ENCODE measurements at regions not wholly inside any gene's neighbourhood (a gene's known extent, or its start where the extent isn't known, plus 50 kb on each side); places are given as distances from the start of the nearest gene placed in this dataset.

DNA sequence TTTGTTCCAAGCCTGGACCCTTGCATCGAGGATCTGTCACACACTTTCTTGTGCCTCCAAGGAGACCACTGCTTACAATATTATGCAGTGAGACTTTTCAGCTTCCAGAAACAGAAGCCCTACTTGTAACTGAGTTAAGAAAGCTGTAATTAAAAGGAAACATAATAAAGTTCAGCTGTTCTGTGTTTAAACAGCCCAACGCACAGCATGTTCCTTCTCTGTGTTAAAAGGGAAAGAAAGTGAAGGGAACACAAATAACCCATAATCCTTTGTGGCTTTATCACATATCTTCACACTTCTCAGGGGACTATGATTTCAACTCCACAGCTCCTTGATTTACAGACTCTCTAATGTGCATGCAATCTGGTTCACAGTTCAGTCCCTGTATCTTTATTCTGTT is 200.3 kb upstream of the MTNR1B start:
- H3K4me2 ChIP-seq (ENCODE audit: low read length), result no peak overlapping the region
- H2AFZ ChIP-seq (ENCODE audit: insufficient read depth, low read length, poor library complexity), result no peak overlapping the region
- no peaks in the 10 kb centered on the region for H3K36me3 ChIP-seq (ENCODE audit: control insufficient read depth in 1 of 2, insufficient read depth in 2 of 2, low read length in 2 of 2)
- H3K27me3 ChIP-seq (ENCODE audit: insufficient read depth, low read length), result no peaks in the 10 kb centered on the region
- no peak overlapping the region for H2BK12ac ChIP-seq (ENCODE audit: low read length)
- no peak overlapping the region for H2AK5ac ChIP-seq (ENCODE audit: low read length)
- no peak overlapping the region for H4K8ac ChIP-seq (ENCODE audit: low read depth, low read length)
- H3K9me3 ChIP-seq (ENCODE audit: insufficient read depth, low read depth, low read length), result no peaks in the 10 kb centered on the region
- no peak overlapping the region for H3K4me3 ChIP-seq (ENCODE audit: low read depth, low read length)
- H3K27ac ChIP-seq (ENCODE audit: low read depth, low read length), result no peak overlapping the region
- H3K18ac ChIP-seq (ENCODE audit: low read length), result no peak overlapping the region
- no peak for DNase-seq
- WGBS (ENCODE audit: extremely low coverage, insufficient coverage, insufficient read length), result no CpG with 5 or more reads among the region's 2 CpGs
- no peaks in the 10 kb centered on the region for H3K79me2 ChIP-seq (ENCODE audit: control insufficient read depth, insufficient read depth, low read length, poor library complexity)
- no peak overlapping the region for H3K9ac ChIP-seq (ENCODE audit: low read length)
- no peak overlapping the region for H4K12ac ChIP-seq (ENCODE audit: low read depth, low read length)
- H3K4me1 ChIP-seq (ENCODE audit: control insufficient read depth in 1 of 2, insufficient read depth in 2 of 2, low read length in 2 of 2), result no peaks in the 10 kb centered on the region
- no peak overlapping the region for H3K14ac ChIP-seq (ENCODE audit: low read length)
- H2BK5ac ChIP-seq (ENCODE audit: low read depth, low read length, poor library complexity), result no peak overlapping the region
- no peak overlapping the region for H4K91ac ChIP-seq (ENCODE audit: low read depth, low read length)
- no peak overlapping the region for H2BK120ac ChIP-seq (ENCODE audit: insufficient read depth, low read length, poor library complexity)
- H3K4ac ChIP-seq (ENCODE audit: low read depth, low read length), result no peak overlapping the region
- no peaks in the 10 kb centered on the region for H3K79me1 ChIP-seq (ENCODE audit: low read length)
- no peak overlapping the region for H3K23ac ChIP-seq (ENCODE audit: low read length)

- DNase-seq, result no peak
- H2AK5ac ChIP-seq (ENCODE audit: low read length), result no peak overlapping the region
- no peaks in the 10 kb centered on the region for H3K9me3 ChIP-seq (ENCODE audit: insufficient read depth, low read depth, low read length)
- no peaks in the 10 kb centered on the region for H3K79me2 ChIP-seq (ENCODE audit: control insufficient read depth, insufficient read depth, low read length, poor library complexity)
- no peak overlapping the region for H4K12ac ChIP-seq (ENCODE audit: low read depth, low read length)
- no peak overlapping the region for H3K27ac ChIP-seq (ENCODE audit: low read depth, low read length)
- H3K4me1 ChIP-seq (ENCODE audit: control insufficient read depth in 1 of 2, insufficient read depth in 2 of 2, low read length in 2 of 2), result no peaks in the 10 kb centered on the region
- H4K91ac ChIP-seq (ENCODE audit: low read depth, low read length), result no peak overlapping the region
- no peak overlapping the region for H3K18ac ChIP-seq (ENCODE audit: low read length)
- H3K4me3 ChIP-seq (ENCODE audit: low read depth, low read length), result no peak overlapping the region
- no peak overlapping the region for H2BK5ac ChIP-seq (ENCODE audit: low read depth, low read length, poor library complexity)
- no peak overlapping the region for H3K4me2 ChIP-seq (ENCODE audit: low read length)
- no peak overlapping the region for H3K4ac ChIP-seq (ENCODE audit: low read depth, low read length)
- no CpG with 5 or more reads among the region's 7 CpGs for WGBS (ENCODE audit: extremely low coverage, insufficient coverage, insufficient read length)
- H2AFZ ChIP-seq (ENCODE audit: insufficient read depth, low read length, poor library complexity), result no peak overlapping the region
- H3K27me3 ChIP-seq (ENCODE audit: insufficient read depth, low read length), result no peaks in the 10 kb centered on the region
- H2BK120ac ChIP-seq (ENCODE audit: insufficient read depth, low read length, poor library complexity), result no peak overlapping the region
- H3K79me1 ChIP-seq (ENCODE audit: low read length), result no peaks in the 10 kb centered on the region
- no peak overlapping the region for H2BK12ac ChIP-seq (ENCODE audit: low read length)
- no peak overlapping the region for H3K14ac ChIP-seq (ENCODE audit: low read length)
- H3K9ac ChIP-seq (ENCODE audit: low read length), result no peak overlapping the region
- no peak overlapping the region for H3K23ac ChIP-seq (ENCODE audit: low read length)
- no peak overlapping the region for H4K8ac ChIP-seq (ENCODE audit: low read depth, low read length)
- H3K36me3 ChIP-seq (ENCODE audit: control insufficient read depth in 1 of 2, insufficient read depth in 2 of 2, low read length in 2 of 2), result no peaks in the 10 kb centered on the region
Observed at GRCh38 chr11:92770419-92770818, 199.0 kb upstream of the MTNR1B start.

GRCh38 chr11:92770981-92771380 is 198.5 kb upstream of the MTNR1B start:
- H3K4me2 ChIP-seq (ENCODE audit: low read length), result no peak overlapping the region
- no peaks in the 10 kb centered on the region for H3K36me3 ChIP-seq (ENCODE audit: control insufficient read depth in 1 of 2, insufficient read depth in 2 of 2, low read length in 2 of 2)

GRCh38 chr11:92771701-92772100 is 197.8 kb upstream of the MTNR1B start:
- Histone ChIP-seq H3K14ac (ENCODE audit: low read length) (no peak overlapping the region), H3K4me1 (ENCODE audit: control insufficient read depth in 1 of 2, insufficient read depth in 2 of 2, low read length in 2 of 2) (no peaks in the 10 kb centered on the region), H3K23ac (ENCODE audit: low read length) (no peak overlapping the region), H3K4me2 (ENCODE audit: low read length) (no peak overlapping the region), H3K4ac (ENCODE audit: low read depth, low read length) (no peak overlapping the region), H4K8ac (ENCODE audit: low read depth, low read length) (no peak overlapping the region), H3K9me3 (ENCODE audit: insufficient read depth, low read depth, low read length) (no peaks in the 10 kb centered on the region), H2BK12ac (ENCODE audit: low read length) (no peak overlapping the region), H3K9ac (ENCODE audit: low read length) (no peak overlapping the region), H3K4me3 (ENCODE audit: low read depth, low read length) (no peak overlapping the region), H3K27ac (ENCODE audit: low read depth, low read length) (no peak overlapping the region), H3K79me1 (ENCODE audit: low read length) (no peaks in the 10 kb centered on the region), H3K27me3 (ENCODE audit: insufficient read depth, low read length) (no peaks in the 10 kb centered on the region), H2BK120ac (ENCODE audit: insufficient read depth, low read length, poor library complexity) (no peak overlapping the region), H3K36me3 (ENCODE audit: control insufficient read depth in 1 of 2, insufficient read depth in 2 of 2, low read length in 2 of 2) (no peaks in the 10 kb centered on the region), H2AFZ (ENCODE audit: insufficient read depth, low read length, poor library complexity) (no peak overlapping the region), H4K91ac (ENCODE audit: low read depth, low read length) (no peak overlapping the region), H4K12ac (ENCODE audit: low read depth, low read length) (no peak overlapping the region), H3K79me2 (ENCODE audit: control insufficient read depth, insufficient read depth, low read length, poor library complexity) (no peaks in the 10 kb centered on the region), H3K18ac (ENCODE audit: low read length) (no peak overlapping the region), H2AK5ac (ENCODE audit: low read length) (no peak overlapping the region), H2BK5ac (ENCODE audit: low read depth, low read length, poor library complexity) (no peak overlapping the region)
- WGBS (ENCODE audit: extremely low coverage, insufficient coverage, insufficient read length), result no CpG with 5 or more reads among the region's 3 CpGs
- no peak for DNase-seq

More at GRCh38 chr11:92770981-92771380, 198.5 kb upstream of the MTNR1B start:
- no peak overlapping the region for H2BK5ac ChIP-seq (ENCODE audit: low read depth, low read length, poor library complexity)
- no peaks in the 10 kb centered on the region for H3K79me1 ChIP-seq (ENCODE audit: low read length)
- no peak overlapping the region for H2AFZ ChIP-seq (ENCODE audit: insufficient read depth, low read length, poor library complexity)
- H3K27me3 ChIP-seq (ENCODE audit: insufficient read depth, low read length), result no peaks in the 10 kb centered on the region
- no peak overlapping the region for H3K18ac ChIP-seq (ENCODE audit: low read length)
- no peaks in the 10 kb centered on the region for H3K4me1 ChIP-seq (ENCODE audit: control insufficient read depth in 1 of 2, insufficient read depth in 2 of 2, low read length in 2 of 2)
- no peak overlapping the region for H4K8ac ChIP-seq (ENCODE audit: low read depth, low read length)
- no peak overlapping the region for H4K91ac ChIP-seq (ENCODE audit: low read depth, low read length)
- no peaks in the 10 kb centered on the region for H3K79me2 ChIP-seq (ENCODE audit: control insufficient read depth, insufficient read depth, low read length, poor library complexity)
- H3K9ac ChIP-seq (ENCODE audit: low read length), result no peak overlapping the region
- no peak overlapping the region for H2AK5ac ChIP-seq (ENCODE audit: low read length)
- H3K14ac ChIP-seq (ENCODE audit: low read length), result no peak overlapping the region
- no peak for DNase-seq
- no peak overlapping the region for H3K4ac ChIP-seq (ENCODE audit: low read depth, low read length)
- H3K9me3 ChIP-seq (ENCODE audit: insufficient read depth, low read depth, low read length), result no peaks in the 10 kb centered on the region
- H3K27ac ChIP-seq (ENCODE audit: low read depth, low read length), result no peak overlapping the region
- no peak overlapping the region for H2BK12ac ChIP-seq (ENCODE audit: low read length)
- no peak overlapping the region for H3K4me3 ChIP-seq (ENCODE audit: low read depth, low read length)
- no peak overlapping the region for H3K23ac ChIP-seq (ENCODE audit: low read length)
- no peak overlapping the region for H2BK120ac ChIP-seq (ENCODE audit: insufficient read depth, low read length, poor library complexity)
- WGBS (ENCODE audit: extremely low coverage, insufficient coverage, insufficient read length), result no CpG with 5 or more reads among the region's 9 CpGs
- H4K12ac ChIP-seq (ENCODE audit: low read depth, low read length), result no peak overlapping the region

All from trophoblast cell (in vitro differentiated cells and primary cell).